Heart right ventricle (tissue), 16 donors: ENCODE measurements at regions not wholly inside any gene's neighbourhood (a gene's known extent, or its start where the extent isn't known, plus 50 kb on each side); places are given as distances from the start of the nearest gene placed in this dataset.

Source experiments
- ATAC-seq, 8 donors: fragments of 200-7000 bp; cut with Tn5 transposase; one replicate each; pipeline ENCODE4 v1.9.1; 2020; ENCODE audit warnings: mild to moderate bottlenecking in 8 of 8, moderate library complexity in 8 of 8, moderate number of reproducible peaks in 1 of 8
- DNase-seq, 2 donors: peaks; one replicate each; pipeline ENCODE4 v3.0.0-alpha.2; 2020
- H3K27ac ChIP-seq, 10 donors: fragments of 200-600 bp; sonication (generic) in 2 of 10; one replicate each; pipeline versions ENCODE4 v1.5.0 to v1.8.0; 2020 to 2022; ENCODE audit warnings: mild to moderate bottlenecking in 3 of 10
- H3K27me3 ChIP-seq, 7 donors: fragments of 200-600 bp; one replicate each; pipeline ENCODE4 v1.8.0; 2021 to 2022; ENCODE audit warnings: mild to moderate bottlenecking in 2 of 7
- H3K36me3 ChIP-seq, 9 donors: fragments of 200-600 bp; sonication (generic) in 1 of 9; one replicate each; pipeline versions ENCODE4 v1.5.0 to v1.8.0; 2020 to 2022; ENCODE audit warnings: mild to moderate bottlenecking in 2 of 9
- H3K4me1 ChIP-seq, 9 donors: fragments of 200-600 bp; sonication (generic) in 1 of 9; one replicate each; pipeline versions ENCODE4 v1.5.0 to v1.8.0; 2020 to 2022; ENCODE audit warnings: mild to moderate bottlenecking in 4 of 9
- H3K4me3 ChIP-seq, 10 donors: fragments of 200-600 bp; sonication (generic) in 2 of 10; one replicate each; pipeline versions ENCODE4 v1.5.0 to v1.8.0; 2020 to 2022; ENCODE audit warnings: mild to moderate bottlenecking in 7 of 10, moderate library complexity in 2 of 10
- H3K9me3 ChIP-seq, 11 donors: fragments of 200-600 bp in 10 of 11; sonication (generic) in 2 of 11; one replicate each; pipeline versions ENCODE4 v1.5.0 to v1.8.0; 2013 to 2022; ENCODE audit warnings: mild to moderate bottlenecking in 2 of 11, control low read depth in 1 of 11, moderate library complexity in 1 of 11
- WGBS, 2 donors: extraction: QIAGEN DNeasy Blood & Tissue Kit; methylation state at CpG; one replicate each; pipeline ENCODE4 v1.1.7; 2013; ENCODE audit warnings: inconsistent platforms in 1 of 2; 5-methylcytosine and 5-hydroxymethylcytosine counted together
- intact Hi-C, 10 donors: fragments of 100-400 bp; cut with DNase I; formaldehyde crosslinking; loops; one replicate each; pipeline versions ENCODE4 v1.11.1 to v1.14.2; 2022
- TF ChIP-seq, protein P1 (sequence below), 9 donors: fragments of 200-600 bp; sonication (generic) in 2 of 9; IDR thresholded peaks; one replicate each; pipeline versions ENCODE4 v1.5.0 to v1.8.0; 2021 to 2022; ENCODE audit warnings: antibody characterized with exemption in 9 of 9, mild to moderate bottlenecking in 5 of 9, moderate library complexity in 1 of 9
- donor health status: Arrhythmogenic right ventricular cardiomyopathy.
- donor health status: ischemic (EF 13 %, LVEDD 7.1; RV severe dilation, severe dysfunction).
- donor health status: healthy with polysubstance abuse.
- donor health status: DM: no; HTN: yes; CAD: no.
- donor health status: DM: no; HTN: no; CAD: no.
- donor health status: ischemic (EF 25% LVEDD 6.9; RV normal size, moderate dysfunction).
- donor health status: ischemic (EF 25% LVEDD 5.7; RV mildly dilated, moderate dysfunction).
- donor health status: healthy.
- donor health status: DM: yes; HTN: yes; CAD: no.
- donor health status: Ischemic cardiomyopathy.
- donor health status: ischemic (EF 35%, LVEDD 5.7; RV mildly dilated, moderate dysfunction).
- donor health status: nonischemic (EF 11% LVEDD 7.7; RV severe dilation, severe dysfunction).
- donor health status: DM: yes; HTN: yes; CAD: no.
- donor health status: PGD.
- donor health status: ischemic (EF 29% LVEDD 5.4; RV normal size, mild dysfunction).
- donor health status: nonischemic (EF 23%, LVEDD 6.1; RV moderate dilation, normal function).

DNA sequence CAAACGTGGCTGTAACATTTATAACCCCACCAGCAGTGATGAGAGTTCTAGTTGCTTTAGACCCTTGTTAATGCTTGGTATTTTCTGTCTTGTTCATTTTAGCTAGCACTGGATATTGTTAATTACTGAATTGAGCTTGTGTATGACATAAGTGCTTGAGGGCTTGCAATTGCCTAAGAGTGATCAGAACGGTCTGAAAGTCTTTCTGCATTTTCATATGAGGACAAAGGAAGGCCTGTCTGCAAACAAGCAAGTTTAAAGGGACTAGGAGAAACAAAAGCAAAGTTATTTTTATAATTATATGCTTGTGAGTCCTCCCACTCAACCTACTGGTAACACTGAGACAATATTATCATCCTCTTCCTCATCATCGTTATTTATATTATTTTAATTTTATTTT is 305.5 kb upstream of the DUSP10 start:
- DNase-seq: no peak
- intact Hi-C loops: loop anchor here in 1 of 10 donors (10.0 kb wide), 1 partner anchor 303 kb away; the partner anchor contains the start of gene DUSP10
- no peak for ATAC-seq
- WGBS, 2 donors: 50 to 59% methylated on average over 3 of the region's 3 CpGs
- TF ChIP-seq, protein P1, sequence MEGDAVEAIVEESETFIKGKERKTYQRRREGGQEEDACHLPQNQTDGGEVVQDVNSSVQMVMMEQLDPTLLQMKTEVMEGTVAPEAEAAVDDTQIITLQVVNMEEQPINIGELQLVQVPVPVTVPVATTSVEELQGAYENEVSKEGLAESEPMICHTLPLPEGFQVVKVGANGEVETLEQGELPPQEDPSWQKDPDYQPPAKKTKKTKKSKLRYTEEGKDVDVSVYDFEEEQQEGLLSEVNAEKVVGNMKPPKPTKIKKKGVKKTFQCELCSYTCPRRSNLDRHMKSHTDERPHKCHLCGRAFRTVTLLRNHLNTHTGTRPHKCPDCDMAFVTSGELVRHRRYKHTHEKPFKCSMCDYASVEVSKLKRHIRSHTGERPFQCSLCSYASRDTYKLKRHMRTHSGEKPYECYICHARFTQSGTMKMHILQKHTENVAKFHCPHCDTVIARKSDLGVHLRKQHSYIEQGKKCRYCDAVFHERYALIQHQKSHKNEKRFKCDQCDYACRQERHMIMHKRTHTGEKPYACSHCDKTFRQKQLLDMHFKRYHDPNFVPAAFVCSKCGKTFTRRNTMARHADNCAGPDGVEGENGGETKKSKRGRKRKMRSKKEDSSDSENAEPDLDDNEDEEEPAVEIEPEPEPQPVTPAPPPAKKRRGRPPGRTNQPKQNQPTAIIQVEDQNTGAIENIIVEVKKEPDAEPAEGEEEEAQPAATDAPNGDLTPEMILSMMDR (IDR thresholded peaks at IDR 0.05): no peak
- Histone ChIP-seq H3K27ac (no peak overlapping the region), H3K36me3 (no peaks in the 10 kb centered on the region), H3K4me1 (peaks cover 0 to 22% (median 13%) of the 10 kb centered on the region in 9 donors), H3K9me3 (no peaks in the 10 kb centered on the region), H3K27me3 (no peaks in the 10 kb centered on the region), H3K4me3 (no peak overlapping the region)

DNA sequence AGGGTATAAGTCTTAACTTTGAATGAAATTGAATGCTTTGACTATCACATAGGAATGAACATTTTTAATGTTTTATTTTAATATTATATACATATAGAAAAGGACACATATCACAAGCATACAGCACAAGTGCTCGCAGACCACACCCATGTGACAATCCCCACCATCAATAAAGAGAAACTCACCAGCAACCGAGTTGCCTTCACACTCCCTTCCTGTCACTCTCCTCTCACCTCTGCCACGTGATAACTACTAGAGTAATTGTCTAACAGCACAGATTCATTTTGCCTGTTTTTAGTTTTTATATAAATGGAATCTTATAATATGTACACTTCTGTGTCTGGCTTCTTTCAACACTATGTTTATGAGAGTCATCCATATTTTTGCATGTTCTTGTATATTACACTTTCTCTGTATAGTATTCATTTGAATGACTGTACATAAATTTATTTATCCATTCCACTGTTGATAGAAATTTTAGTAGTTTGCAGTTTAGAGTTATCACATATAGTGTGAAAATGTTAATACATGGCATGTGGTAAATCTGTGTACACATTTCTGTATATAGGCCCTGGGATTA is 304.9 kb upstream of the DUSP10 start:
- 53 to 63% methylated on average over 3 of the region's 3 CpGs for WGBS, 2 donors
- ATAC-seq: no peak
- DNase-seq: no peak
- Histone ChIP-seq H3K4me3 (no peak overlapping the region), H3K4me1 (peaks cover 0 to 22% (median 13%) of the 10 kb centered on the region in 9 donors), H3K27ac (no peak overlapping the region), H3K9me3 (no peaks in the 10 kb centered on the region), H3K27me3 (no peaks in the 10 kb centered on the region), H3K36me3 (no peaks in the 10 kb centered on the region)
- intact Hi-C loops: loop anchor here in 1 of 10 donors (10.0 kb wide), 1 partner anchor 302 kb away; the partner anchor contains the start of gene DUSP10
- TF ChIP-seq, protein P1 (IDR thresholded peaks at IDR 0.05): no peak

DNA sequence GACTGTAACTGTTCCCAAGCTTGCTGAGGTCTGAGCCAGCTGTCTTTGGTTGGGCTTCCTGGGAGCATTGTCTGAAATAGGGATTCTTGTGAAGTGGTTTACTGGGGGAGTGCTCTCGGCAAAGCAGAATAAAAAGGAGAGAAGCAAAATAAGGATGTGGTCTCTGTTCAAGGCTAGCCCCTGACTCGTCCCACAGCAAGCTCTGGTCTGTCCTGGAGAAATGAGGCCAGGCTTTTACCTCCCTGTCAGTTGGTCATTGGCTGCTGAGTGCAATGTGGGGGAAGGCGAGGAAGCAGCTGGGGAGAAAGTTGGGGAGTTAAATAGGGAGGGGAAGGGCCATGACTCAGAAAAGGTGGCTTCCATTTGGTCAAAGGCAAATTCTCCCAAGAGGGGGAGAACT is 303.9 kb upstream of the DUSP10 start:
- H3K4me3 ChIP-seq: no peak overlapping the region
- intact Hi-C loops: loop anchor here in 1 of 10 donors (10.0 kb wide), 1 partner anchor 301 kb away; the partner anchor contains the start of gene DUSP10
- H3K9me3 ChIP-seq: no peaks in the 10 kb centered on the region
- H3K4me1 ChIP-seq: peaks cover 0 to 25% (median 13%) of the 10 kb centered on the region in 9 donors
- no peak for ATAC-seq
- H3K36me3 ChIP-seq: no peaks in the 10 kb centered on the region
- no peak overlapping the region for H3K27ac ChIP-seq
- TF ChIP-seq, protein P1 (IDR thresholded peaks at IDR 0.05): no peak
- DNase-seq: no peak
- 86 to 89% methylated on average over 3 of the region's 3 CpGs for WGBS, 2 donors
- no peaks in the 10 kb centered on the region for H3K27me3 ChIP-seq

DNA sequence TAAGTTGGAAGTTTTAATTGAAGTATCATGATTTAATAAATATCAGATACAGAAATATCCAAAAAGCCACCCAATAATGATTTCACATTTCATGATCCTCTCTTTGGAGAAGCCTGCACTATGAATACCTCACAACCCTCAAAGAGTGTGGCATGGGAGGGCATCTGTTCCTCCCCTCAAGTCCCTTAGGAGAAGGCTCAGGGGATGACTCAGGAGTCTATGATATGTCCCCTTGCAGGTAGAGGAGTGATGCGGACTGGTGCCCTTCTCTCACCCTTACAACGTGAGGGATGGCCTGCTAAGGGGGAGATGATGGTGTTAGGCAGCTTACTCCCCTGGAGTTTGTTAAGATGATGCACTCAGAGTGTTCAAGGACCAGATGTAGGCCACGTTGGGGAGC is 303.3 kb upstream of the DUSP10 start:
- Histone ChIP-seq H3K9me3 (no peaks in the 10 kb centered on the region), H3K36me3 (no peaks in the 10 kb centered on the region), H3K4me3 (no peak overlapping the region), H3K27me3 (no peaks in the 10 kb centered on the region), H3K27ac (no peak overlapping the region), H3K4me1 (peaks cover 0 to 30% (median 14%) of the 10 kb centered on the region in 9 donors)
- intact Hi-C loops: loop anchor here in 1 of 10 donors (10.0 kb wide), 1 partner anchor 300 kb away; the partner anchor contains the start of gene DUSP10
- TF ChIP-seq, protein P1 (IDR thresholded peaks at IDR 0.05): no peak
- WGBS, 2 donors: 89 to 90% methylated on average over 3 of the region's 3 CpGs
- DNase-seq: no peak
- no peak for ATAC-seq
